ENCODE measurements at regions not wholly inside any gene's neighbourhood (a gene's known extent, or its start where the extent isn't known, plus 50 kb on each side); places are given as distances from the start of the nearest gene placed in this dataset.

GRCh38 chr6:170022291-170022722 is 268.6 kb downstream of the DLL1 start:
- TF ChIP-seq CTCF (IDR thresholded peaks at IDR 0.05; ENCODE audit: extremely low read depth in 1 of 2, insufficient read depth in 1 of 2, low read depth in 1 of 2, low read length in 2 of 2) (no peak), POLR2AphosphoS5 (IDR thresholded peaks at IDR 0.05; ENCODE audit: insufficient read depth, low read depth, low read length) (no peak), MYC (IDR thresholded peaks at IDR 0.05; ENCODE audit: low read depth, low read length) (no peak), POLR2A (IDR thresholded peaks at IDR 0.05; ENCODE audit: low read depth, low read length) (no peak), EZH2 (IDR thresholded peaks at IDR 0.05; ENCODE audit: borderline replicate concordance, low read depth, low read length, severe bottlenecking) (no peak), JUN (IDR thresholded peaks at IDR 0.05; ENCODE audit: borderline replicate concordance, insufficient read depth, insufficient read length, low read depth) (no peak)
